OCI-LY1 (cell line): ENCODE measurements at regions not wholly inside any gene's neighbourhood (a gene's known extent, or its start where the extent isn't known, plus 50 kb on each side); places are given as distances from the start of the nearest gene placed in this dataset.

ENCODE experiments used
- H2AFZ ChIP-seq: fragments of 200-600 bp; sonication (generic), shearing (Covaris generic); 2 replicates; pipeline ENCODE4 v1.6.0; 2014; ENCODE audit warnings: antibody characterized with exemption, mild to moderate bottlenecking, low read length
- H3F3A ChIP-seq: fragments of 200-600 bp; sonication (generic), shearing (Covaris generic); 2 replicates; pipeline ENCODE4 v1.6.0; 2014; ENCODE audit warnings: mild to moderate bottlenecking, antibody characterized with exemption, low read length, moderate library complexity; ENCODE audit not compliant: insufficient read depth
- H3K27ac ChIP-seq: fragments of 200-600 bp; sonication (generic); 2 replicates; pipeline ENCODE4 v1.5.1; 2014; ENCODE audit warnings: low read length, mixed run types, mild to moderate bottlenecking, low read depth; ENCODE audit not compliant: poor library complexity, severe bottlenecking
- H3K27me3 ChIP-seq: fragments of 200-600 bp; sonication (generic); 2 replicates; pipeline ENCODE4 v1.6.0; 2014; ENCODE audit warnings: antibody characterized with exemption, mild to moderate bottlenecking, low read length, moderate library complexity; ENCODE audit not compliant: insufficient read depth
- H3K36me3 ChIP-seq: fragments of 200-600 bp; sonication (generic); 2 replicates; pipeline ENCODE4 v1.6.1; 2014; ENCODE audit warnings: mild to moderate bottlenecking, antibody characterized with exemption, low read length, moderate library complexity, mixed read lengths; ENCODE audit not compliant: insufficient read depth
- H3K4me1 ChIP-seq: fragments of 200-600 bp; sonication (generic); 2 replicates; pipeline ENCODE4 v1.5.1; 2014; ENCODE audit warnings: mild to moderate bottlenecking, low read length, moderate library complexity; ENCODE audit not compliant: insufficient read depth, severe bottlenecking
- H3K4me2 ChIP-seq: fragments of 200-600 bp; sonication (generic), shearing (Covaris generic); 2 replicates; pipeline ENCODE4 v1.6.1; 2014; ENCODE audit warnings: low read length
- H3K4me3 ChIP-seq: fragments of 200-600 bp; sonication (generic); 2 replicates; pipeline ENCODE4 v1.5.1; 2014; ENCODE audit warnings: low read length, low read depth, mild to moderate bottlenecking, mixed read lengths; ENCODE audit not compliant: poor library complexity, severe bottlenecking
- H3K79me2 ChIP-seq: fragments of 200-600 bp; shearing (Covaris generic); 2 replicates; pipeline ENCODE4 v1.6.1; 2016; ENCODE audit warnings: mixed run types, low read length, mixed read lengths; ENCODE audit not compliant: insufficient read depth
- H3K9ac ChIP-seq: fragments of 200-600 bp; sonication (generic), shearing (Covaris generic); 2 replicates; pipeline ENCODE4 v1.6.1; 2014; ENCODE audit warnings: mild to moderate bottlenecking, low read length, mixed read lengths
- H3K9me2 ChIP-seq: fragments of 200-600 bp; sonication (generic), shearing (Covaris generic); 2 replicates; pipeline ENCODE4 v1.6.1; 2014; ENCODE audit warnings: low read depth, mild to moderate bottlenecking, low read length, mixed read lengths
- H3K9me3 ChIP-seq: fragments of 200-600 bp; shearing (Covaris generic); 2 replicates; pipeline ENCODE4 v1.6.1; 2014; ENCODE audit warnings: low read length, mixed read lengths
- H4K20me1 ChIP-seq: fragments of 200-600 bp; sonication (generic), shearing (Covaris generic); 2 replicates; pipeline ENCODE4 v1.6.0; 2016; ENCODE audit warnings: mild to moderate bottlenecking, low read length; ENCODE audit not compliant: insufficient read depth
- EZH2 ChIP-seq: fragments of 200-600 bp; sonication (generic), shearing (Covaris generic); IDR thresholded peaks from 2 replicates; pipeline ENCODE4 v1.8.0; 2017; ENCODE audit warnings: borderline replicate concordance, mixed run types, mild to moderate bottlenecking, antibody characterized with exemption, low read length, moderate library complexity, mixed read lengths
- TF ChIP-seq, protein P1 (sequence below): fragments of 200-600 bp; sonication (generic), shearing (Covaris generic); IDR thresholded peaks from 2 replicates; pipeline ENCODE4 v1.5.1; 2017; ENCODE audit warnings: mild to moderate bottlenecking, antibody characterized with exemption, low read length, moderate library complexity, mixed read lengths

DNA sequence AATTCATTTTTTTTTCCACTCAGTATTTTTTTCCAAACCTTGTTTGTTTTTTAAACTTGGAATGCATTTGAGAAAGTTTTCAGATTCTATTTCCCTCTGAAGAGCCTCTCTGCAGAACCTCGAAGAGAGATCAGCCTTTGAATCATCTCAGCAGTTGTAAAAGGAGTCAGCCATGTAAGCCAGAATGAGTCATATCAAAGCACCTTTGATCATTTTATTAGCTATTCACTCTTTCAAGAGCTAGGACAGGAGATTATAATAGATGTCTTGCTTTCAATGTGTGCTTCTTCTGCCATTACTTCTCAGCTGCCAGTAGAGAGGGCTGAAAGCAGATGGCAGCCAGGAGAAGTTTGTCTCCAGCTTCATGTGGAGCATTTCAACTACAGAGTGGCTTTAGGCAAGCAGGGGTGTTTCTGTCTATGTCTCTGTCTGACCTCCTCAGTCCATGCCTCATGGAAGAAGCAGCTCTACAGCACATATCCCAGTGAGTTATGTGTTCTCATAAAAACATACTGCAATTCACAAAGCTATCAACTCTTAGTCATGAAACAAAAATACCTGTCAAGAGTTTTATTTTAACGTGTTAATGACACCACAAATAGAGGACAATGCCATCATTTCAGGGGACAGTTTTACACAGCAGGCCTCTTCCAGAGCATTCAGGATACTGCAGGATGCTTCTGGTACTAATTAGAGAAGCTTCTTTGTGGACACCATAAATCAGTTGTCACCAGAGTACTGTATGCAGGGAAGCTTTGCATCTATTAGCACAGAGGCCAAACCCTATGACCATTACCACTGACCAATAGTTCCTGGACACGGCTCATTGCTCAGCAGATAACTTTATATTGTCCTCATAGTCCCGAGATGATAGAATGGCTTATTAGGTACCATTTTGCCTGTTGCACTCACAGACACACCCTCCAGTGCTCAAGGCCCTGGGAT is 94.3 kb downstream of the NHLRC3 start:
- Histone ChIP-seq H3K9ac (no peak overlapping the region), H3K4me3 (no peak overlapping the region), H3K27ac (no peak overlapping the region), H2AFZ (no peak overlapping the region), H3K27me3 (no peaks in the 10 kb centered on the region), H3K9me3 (no peaks in the 10 kb centered on the region), H3K79me2 (no peaks in the 10 kb centered on the region), H3F3A (no peaks in the 10 kb centered on the region), H3K4me1 (no peaks in the 10 kb centered on the region), H3K36me3 (no peaks in the 10 kb centered on the region), H4K20me1 (no peaks in the 10 kb centered on the region), H3K9me2 (no peaks in the 10 kb centered on the region), H3K4me2 (no peak overlapping the region)
- no peak for TF ChIP-seq EZH2
- TF ChIP-seq, protein P1, sequence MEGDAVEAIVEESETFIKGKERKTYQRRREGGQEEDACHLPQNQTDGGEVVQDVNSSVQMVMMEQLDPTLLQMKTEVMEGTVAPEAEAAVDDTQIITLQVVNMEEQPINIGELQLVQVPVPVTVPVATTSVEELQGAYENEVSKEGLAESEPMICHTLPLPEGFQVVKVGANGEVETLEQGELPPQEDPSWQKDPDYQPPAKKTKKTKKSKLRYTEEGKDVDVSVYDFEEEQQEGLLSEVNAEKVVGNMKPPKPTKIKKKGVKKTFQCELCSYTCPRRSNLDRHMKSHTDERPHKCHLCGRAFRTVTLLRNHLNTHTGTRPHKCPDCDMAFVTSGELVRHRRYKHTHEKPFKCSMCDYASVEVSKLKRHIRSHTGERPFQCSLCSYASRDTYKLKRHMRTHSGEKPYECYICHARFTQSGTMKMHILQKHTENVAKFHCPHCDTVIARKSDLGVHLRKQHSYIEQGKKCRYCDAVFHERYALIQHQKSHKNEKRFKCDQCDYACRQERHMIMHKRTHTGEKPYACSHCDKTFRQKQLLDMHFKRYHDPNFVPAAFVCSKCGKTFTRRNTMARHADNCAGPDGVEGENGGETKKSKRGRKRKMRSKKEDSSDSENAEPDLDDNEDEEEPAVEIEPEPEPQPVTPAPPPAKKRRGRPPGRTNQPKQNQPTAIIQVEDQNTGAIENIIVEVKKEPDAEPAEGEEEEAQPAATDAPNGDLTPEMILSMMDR = no peak

DNA sequence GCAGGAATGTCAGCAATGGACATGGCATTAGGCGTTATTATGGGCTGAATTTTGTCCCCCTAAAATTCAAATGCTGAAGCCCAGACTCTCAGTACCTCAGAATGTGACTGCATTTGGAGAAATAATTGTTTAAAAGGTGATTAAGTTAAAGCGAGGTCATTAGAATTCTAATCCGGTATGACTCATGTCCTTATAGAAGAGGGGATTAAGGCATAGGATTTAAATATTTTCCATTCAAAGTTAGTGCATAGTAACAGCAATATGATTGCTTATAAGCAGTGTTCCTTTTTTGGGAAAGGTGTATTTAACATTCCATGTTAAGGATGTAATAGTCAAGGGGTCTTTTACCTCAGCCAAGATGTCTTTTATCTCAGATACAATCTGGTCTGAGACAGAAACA is 95.5 kb downstream of the NHLRC3 start:
- Histone ChIP-seq H3F3A (no peaks in the 10 kb centered on the region), H3K4me2 (no peak overlapping the region), H3K36me3 (no peaks in the 10 kb centered on the region), H3K27ac (no peak overlapping the region), H3K9me2 (no peaks in the 10 kb centered on the region), H3K9me3 (no peaks in the 10 kb centered on the region), H3K9ac (no peak overlapping the region), H3K79me2 (no peaks in the 10 kb centered on the region), H2AFZ (no peak overlapping the region), H3K4me1 (no peaks in the 10 kb centered on the region), H3K27me3 (no peaks in the 10 kb centered on the region), H4K20me1 (no peaks in the 10 kb centered on the region), H3K4me3 (no peak overlapping the region)
- TF ChIP-seq, protein P1 = no peak
- TF ChIP-seq EZH2 = no peak

DNA sequence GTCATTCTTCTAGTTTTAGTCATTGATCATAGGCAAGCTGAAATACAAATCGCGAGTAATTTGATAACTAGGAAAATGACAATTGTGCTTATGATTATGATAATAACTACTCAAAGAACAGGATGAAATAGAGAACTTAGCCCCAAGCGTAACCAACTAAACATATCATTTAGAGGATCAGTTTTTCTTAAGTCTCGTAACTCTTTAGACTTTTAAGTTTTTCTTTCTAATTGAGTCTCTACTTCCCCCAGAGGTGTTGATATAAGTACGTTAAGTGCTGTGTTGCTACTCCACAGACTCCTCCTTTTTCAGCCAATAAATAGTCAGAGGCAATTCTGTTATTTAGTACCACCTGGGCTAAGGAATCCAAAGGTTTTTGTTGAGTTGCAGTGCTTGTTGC is 96.3 kb downstream of the NHLRC3 start:
- no peaks in the 10 kb centered on the region for H4K20me1 ChIP-seq
- no peak overlapping the region for H3K9ac ChIP-seq
- TF ChIP-seq EZH2 = no peak
- TF ChIP-seq, protein P1 = no peak
- no peaks in the 10 kb centered on the region for H3K9me3 ChIP-seq
- H3F3A ChIP-seq = no peaks in the 10 kb centered on the region
- no peaks in the 10 kb centered on the region for H3K9me2 ChIP-seq
- no peaks in the 10 kb centered on the region for H3K79me2 ChIP-seq
- H3K27me3 ChIP-seq = no peaks in the 10 kb centered on the region
- no peak overlapping the region for H3K4me2 ChIP-seq
- H3K4me1 ChIP-seq = no peaks in the 10 kb centered on the region
- H3K4me3 ChIP-seq = no peak overlapping the region
- no peaks in the 10 kb centered on the region for H3K36me3 ChIP-seq
- H2AFZ ChIP-seq = no peak overlapping the region
- H3K27ac ChIP-seq = no peak overlapping the region
